ENCODE measurements at regions not wholly inside any gene's neighbourhood (a gene's known extent, or its start where the extent isn't known, plus 50 kb on each side); places are given as distances from the start of the nearest gene placed in this dataset.
"Not testable (repeated sequence)": the region's sequence is repeated elsewhere in the genome, so short reads cannot be mapped to it uniquely, and the experiment has no call there.

- no peak for DNase-seq
Observed at GRCh38 chr3:144477593-144477992, 506.0 kb downstream of the DIPK2A start.

- DNase-seq: no peak
Observed at GRCh38 chr3:144480416-144480919, 508.8 kb downstream of the DIPK2A start.

GRCh38 chr3:144482876-144483275, 511.3 kb downstream of the DIPK2A start:
- DNase-seq: no peak

DNA sequence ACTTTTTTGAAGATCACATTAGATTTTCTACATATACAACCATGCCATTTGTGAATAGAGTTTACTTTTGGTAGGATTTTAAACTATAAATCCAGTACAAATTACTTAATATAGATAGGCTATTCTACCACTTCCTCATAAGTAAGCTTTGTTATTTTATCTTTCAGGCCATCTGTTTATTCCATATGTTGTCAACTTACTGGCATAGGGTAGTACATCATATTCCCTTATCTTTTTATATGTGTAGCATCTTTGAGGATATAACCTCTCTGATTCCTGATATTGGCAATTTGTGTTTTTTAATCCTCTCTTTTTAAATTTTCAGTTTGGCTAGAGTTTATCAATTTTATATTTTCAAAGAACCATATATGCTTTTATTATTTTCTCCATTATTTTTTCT, 515.4 kb downstream of the DIPK2A start:
- no peak for DNase-seq

DNA sequence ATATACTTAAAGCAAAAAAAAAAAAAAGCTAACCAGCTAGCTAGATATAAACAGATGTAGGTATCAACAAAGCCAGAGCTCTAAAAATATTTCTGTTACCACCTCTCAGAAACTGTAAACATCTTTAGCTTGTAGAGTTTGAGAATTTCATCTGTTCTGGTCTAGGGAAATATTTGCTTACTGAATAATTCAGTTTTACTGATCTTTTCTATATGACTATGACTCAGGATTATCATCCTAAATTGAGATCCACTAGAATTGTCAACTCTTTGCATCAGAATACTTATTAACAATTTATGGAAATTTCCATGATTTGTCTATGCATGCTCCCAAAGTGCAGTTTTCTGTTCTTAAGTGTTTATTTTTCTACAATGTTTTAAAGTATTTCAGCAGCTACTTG, 517.3 kb downstream of the DIPK2A start:
- no peak for DNase-seq

DNA sequence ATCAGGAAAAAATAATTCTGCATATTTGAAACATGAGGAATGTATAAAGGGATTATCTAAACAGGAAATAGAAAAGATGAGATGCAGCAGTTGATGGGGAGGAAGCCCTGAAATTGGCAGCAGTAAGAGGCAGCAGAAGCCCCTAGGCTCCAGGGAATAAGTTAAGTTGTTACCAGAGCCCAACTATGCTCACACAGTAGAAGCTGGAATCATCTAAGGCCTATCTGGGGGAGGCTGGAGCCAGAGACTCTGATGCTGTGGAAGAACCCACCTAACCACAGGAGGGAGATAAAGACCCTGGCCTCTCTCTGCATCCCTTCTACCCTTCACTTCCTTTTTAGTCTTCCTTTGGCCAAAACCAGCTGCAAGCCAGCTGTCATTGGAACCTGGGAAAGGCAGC, 519.7 kb downstream of the DIPK2A start:
- DNase-seq: no peak

DNA sequence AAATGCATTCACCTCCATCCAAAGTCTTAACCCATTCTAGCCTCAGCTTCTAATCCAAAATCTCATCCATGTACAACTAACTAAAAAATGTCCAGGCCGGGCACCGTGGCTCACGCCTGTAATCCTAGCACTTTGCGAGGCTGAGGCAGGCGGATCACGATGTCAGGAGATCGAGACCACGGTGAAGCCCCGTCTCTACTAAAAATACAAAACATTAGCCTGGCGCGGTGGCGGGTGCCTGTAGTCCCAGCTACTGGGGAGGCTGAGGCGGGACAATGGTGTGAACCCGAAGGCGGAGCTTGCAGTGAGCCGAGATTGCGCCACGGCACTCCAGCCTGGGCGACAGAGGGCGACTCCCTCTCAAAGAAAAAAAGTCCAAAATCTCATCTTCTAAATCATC, 523.0 kb downstream of the DIPK2A start:
- not testable (repeated sequence) for DNase-seq

DNA sequence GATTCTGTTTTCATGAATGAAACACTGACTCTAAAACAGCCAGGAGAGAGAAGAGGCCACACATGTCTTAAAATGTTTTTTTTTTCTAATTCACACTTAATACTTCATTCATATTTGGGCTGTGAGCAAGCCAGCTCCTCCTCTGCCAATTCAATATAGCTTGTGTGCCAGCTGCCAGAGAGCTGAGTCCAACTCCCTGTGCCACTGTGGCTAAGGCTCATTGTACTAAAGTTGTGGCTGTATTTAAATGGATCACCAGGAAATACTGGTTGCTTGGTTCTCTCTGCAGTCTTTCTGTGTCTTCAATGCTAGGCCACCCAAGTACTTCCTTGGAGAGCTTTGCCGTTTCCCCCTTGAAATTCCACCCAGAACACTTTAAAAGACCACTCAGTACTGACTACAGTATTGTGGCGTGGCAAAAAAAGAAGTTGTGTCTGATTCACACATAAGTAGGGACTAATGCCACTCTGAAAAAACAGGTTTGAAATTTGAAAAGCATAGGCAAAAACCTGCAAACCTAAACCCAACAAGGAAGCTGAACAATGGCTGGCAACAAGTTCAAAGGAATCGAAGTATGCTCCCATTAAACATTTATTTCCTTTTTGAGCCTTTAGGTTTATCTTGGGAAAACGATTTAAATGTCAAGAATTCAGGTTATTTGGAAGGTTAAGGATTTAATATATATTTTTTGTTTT, 524.7 kb downstream of the DIPK2A start:
- DNase-seq: no peak

DNA sequence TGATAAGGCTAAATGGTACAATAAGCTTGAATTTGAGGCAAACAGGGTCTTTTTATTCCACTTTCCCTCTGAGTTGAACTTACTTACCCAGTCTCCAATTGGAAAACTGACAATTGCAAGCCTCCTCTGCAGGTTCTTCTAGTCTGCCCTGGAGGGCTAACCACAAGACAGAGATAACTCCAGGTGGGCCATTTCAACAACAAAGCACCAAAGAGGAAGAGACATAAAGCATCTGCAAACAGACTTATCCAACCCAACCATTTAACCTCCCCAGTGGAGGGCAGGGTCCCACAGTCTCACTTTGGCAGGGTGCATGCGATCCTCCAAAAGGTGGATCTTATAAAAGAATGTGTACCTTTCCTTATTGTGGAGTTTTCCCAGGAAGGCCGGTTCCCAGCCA, 525.8 kb downstream of the DIPK2A start:
- DNase-seq: no peak

- DNase-seq: no peak
Observed at GRCh38 chr3:144499001-144499930, 527.6 kb downstream of the DIPK2A start.

GRCh38 chr3:144501467-144501866, 529.8 kb downstream of the DIPK2A start:
- no peak for DNase-seq

DNA sequence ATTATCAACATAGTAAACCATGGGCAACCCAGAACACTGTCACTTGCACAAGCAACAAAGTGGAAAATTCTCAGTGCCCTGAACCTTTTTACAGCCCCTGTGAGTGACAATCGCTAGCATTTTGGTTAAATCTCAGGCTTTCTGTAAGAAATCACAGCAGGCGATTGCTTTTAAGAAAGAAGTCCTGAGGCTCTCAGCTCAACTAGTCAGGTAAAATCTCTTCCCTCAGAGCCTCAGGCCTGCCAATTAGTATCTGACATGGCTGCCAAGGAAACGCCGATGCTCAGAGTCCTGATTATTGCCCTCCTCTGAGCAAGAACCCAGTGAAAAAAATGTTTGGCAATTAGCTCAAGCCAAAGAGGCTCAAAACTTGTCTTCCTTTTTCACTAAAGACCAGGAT, 530.8 kb downstream of the DIPK2A start:
- no peak for DNase-seq

DNA sequence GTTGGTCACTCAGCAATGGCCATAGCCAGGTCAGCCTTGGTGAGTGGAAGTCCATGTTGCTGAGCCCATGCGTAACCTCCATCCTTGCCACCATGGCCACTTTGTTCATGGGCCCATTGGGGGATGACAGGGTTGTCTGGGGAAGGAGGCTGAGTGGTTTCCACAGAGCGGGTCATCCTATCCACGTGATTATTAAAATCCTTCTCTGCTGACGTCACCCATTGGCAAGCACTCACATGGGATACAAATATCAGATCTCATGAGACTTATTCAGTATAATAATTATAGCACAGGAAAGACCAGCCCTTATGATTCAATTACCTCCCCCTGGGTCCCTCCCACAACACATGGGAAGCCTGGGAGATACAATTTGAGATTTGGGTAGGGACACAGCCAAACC, 534.8 kb downstream of the DIPK2A start:
- not testable (repeated sequence) for DNase-seq

DNA sequence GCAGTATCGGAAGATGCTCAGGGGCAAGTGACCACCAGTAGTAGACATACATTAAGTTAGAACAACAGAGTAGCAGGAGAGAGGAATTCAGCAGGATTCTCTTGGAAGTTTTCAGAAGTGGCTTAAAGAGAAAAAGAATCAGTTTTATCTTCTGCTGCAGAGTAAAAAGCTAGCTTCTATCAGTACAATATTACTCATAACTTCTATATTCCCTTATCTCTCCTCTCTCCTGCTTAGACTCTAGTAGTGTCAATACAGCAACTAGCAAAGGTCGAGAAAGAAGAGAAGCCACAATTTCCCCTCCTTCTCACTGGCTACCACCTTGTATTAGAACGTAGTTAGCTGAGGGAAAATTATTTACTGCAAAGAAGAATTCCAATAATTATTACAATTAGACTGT, 539.7 kb downstream of the DIPK2A start:
- DNase-seq: no peak

DNA sequence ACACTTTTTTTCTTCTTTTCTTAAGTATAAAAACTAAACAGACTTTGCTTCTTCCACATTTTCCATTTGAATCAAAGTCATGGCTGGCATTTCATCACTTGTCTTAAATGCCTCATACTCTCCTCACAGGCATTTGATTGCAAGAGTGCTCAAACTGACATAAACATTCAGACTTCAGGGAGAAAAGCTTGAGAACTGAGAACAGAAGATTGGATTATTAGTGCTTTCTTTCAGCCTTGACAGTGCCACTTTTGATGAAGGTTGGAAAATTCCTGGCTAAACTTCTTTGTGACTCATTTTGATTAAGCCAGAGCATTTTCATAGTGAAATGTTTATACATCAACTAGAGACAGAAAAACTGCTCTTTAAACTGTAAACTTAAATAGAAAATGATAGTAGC, 544.4 kb downstream of the DIPK2A start:
- DNase-seq: no peak

GRCh38 chr3:144516589-144516988, 545.0 kb downstream of the DIPK2A start:
- no peak for DNase-seq

DNA sequence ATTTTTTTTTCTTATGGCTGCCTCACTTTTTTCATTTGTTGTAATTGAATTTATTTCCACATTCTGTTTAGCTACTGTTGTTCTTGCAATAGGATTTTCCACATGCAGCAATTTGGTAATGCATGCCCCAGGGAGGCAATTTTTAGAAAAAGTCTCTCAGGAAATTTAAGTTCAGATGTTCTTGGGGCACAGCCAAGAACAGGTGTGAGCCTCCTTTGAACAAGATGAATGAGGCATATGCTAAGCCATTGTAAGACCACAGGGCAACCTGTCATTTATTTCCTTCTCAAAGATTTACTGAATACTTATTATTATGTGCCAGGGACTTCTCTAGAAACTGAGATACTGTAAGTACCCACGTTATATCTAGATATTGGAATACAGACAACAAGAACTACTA, 549.5 kb downstream of the DIPK2A start:
- DNase-seq: no peak

- DNase-seq: no peak
Observed at GRCh38 chr3:144522456-144522855, 550.8 kb downstream of the DIPK2A start.

DNA sequence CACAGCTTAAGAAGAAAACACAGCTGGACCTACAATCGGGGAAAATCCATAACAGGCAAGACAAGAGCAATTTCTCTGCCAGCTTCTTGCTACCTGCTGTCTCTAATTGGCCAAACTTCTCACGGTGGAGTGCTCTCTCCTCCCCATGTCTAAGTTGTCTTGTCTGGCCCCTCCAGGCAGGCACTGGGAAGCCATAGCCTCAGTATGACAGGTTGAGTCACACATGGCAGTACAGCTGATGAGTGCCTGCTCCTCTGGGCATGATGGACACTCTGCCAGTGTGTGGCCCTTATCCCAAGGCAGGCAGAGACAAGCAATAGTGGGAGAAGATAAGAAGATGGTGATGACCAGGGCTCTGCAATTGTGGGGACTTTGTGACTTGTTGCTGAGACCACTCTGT, 551.8 kb downstream of the DIPK2A start:
- DNase-seq: no peak

DNA sequence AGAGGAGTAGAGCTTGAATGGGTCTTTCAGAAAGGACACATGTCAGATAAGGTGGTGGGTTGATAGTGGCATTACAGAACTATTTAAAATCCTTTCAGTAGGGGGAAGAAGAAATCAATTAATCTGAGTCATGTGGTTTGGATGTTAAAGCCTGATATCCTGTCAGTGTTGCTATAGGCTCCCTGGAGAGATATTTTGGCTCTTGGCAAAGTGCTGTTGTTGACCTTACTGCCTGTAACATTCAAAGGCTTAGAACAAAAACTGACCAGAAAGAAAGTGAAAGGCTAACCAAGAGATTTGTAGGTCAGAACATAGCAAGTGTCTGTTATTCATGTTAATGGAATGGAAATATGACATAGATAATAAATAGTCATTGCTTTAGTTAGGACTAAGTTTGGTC, 552.9 kb downstream of the DIPK2A start:
- no peak for DNase-seq

DNA sequence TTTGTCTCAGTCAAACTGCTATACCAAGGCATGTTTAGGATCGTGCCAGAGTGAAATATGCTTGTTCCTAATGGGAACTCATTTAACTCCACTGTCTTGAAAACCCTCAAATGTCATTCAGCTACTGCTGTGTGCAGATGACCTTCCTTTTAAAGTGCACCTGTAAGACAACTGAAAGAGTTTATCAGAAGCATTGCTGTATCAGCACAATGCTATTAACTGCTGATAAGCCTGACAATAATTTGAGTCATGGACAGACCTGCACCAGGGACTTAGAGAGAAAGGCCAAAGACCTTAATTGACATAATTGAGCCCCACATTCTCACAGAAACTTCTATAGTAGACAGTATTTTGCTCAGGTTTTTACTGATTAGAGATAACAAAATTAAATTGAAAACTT, 557.9 kb downstream of the DIPK2A start:
- no peak for DNase-seq

GRCh38 chr3:144544871-144545270, 573.2 kb downstream of the DIPK2A start:
- DNase-seq: no peak

DNA sequence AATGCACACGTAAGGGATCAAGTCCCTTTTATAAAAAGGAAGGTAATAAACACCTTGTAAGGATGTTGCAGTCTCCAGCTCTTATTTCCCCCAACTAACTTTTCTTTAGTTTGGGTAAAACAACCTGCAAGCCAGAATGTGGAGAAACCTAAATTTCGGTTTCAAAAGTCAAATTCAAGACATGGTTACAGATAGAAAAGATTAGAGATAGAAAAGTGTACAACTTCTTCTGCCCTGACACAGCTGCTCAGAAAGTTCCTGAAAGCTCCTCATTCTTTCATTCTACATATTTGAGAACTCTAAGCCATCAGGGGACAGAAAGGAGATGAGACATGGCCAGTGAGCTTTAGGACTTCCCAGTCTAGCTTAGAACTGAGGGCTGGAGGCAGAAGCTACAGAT, 574.9 kb downstream of the DIPK2A start:
- DNase-seq: no peak

- DNase-seq: no peak
Observed at GRCh38 chr3:144548346-144548745, 576.7 kb downstream of the DIPK2A start.

All from CD4-positive, alpha-beta T cell treated with Interleukin-15 for 1 hour (primary cell).